ENCODE measurements at regions not wholly inside any gene's neighbourhood (a gene's known extent, or its start where the extent isn't known, plus 50 kb on each side); places are given as distances from the start of the nearest gene placed in this dataset.
A peak's percentile ranks its signal among the peaks of the same experiment; 100 is the strongest.
"Not testable (repeated sequence)": the region's sequence is repeated elsewhere in the genome, so short reads cannot be mapped to it uniquely, and the experiment has no call there.

GRCh38 chr5:116769953-116770352, 195.3 kb upstream of the SEMA6A start:
- DNase-seq (ENCODE audit: low spot score); FAIRE-seq: not testable (repeated sequence)

- FAIRE-seq (no peak), DNase-seq (ENCODE audit: low spot score) (no peak)
These were observed 194.8 kb upstream of the SEMA6A start for GRCh38 chr5:116769470-116769869.

- DNase-seq (ENCODE audit: low spot score) = peak; percentile 87
- peak; percentile 88 for FAIRE-seq
These were observed 191.9 kb upstream of the SEMA6A start for GRCh38 chr5:116766470-116766947.

- DNase-seq (ENCODE audit: low spot score) (no peak), FAIRE-seq (no peak)
These were observed 190.8 kb upstream of the SEMA6A start for GRCh38 chr5:116765441-116765840.

GRCh38 chr5:116764941-116765340, 190.3 kb upstream of the SEMA6A start:
- FAIRE-seq (no peak), DNase-seq (ENCODE audit: low spot score) (no peak)

DNA sequence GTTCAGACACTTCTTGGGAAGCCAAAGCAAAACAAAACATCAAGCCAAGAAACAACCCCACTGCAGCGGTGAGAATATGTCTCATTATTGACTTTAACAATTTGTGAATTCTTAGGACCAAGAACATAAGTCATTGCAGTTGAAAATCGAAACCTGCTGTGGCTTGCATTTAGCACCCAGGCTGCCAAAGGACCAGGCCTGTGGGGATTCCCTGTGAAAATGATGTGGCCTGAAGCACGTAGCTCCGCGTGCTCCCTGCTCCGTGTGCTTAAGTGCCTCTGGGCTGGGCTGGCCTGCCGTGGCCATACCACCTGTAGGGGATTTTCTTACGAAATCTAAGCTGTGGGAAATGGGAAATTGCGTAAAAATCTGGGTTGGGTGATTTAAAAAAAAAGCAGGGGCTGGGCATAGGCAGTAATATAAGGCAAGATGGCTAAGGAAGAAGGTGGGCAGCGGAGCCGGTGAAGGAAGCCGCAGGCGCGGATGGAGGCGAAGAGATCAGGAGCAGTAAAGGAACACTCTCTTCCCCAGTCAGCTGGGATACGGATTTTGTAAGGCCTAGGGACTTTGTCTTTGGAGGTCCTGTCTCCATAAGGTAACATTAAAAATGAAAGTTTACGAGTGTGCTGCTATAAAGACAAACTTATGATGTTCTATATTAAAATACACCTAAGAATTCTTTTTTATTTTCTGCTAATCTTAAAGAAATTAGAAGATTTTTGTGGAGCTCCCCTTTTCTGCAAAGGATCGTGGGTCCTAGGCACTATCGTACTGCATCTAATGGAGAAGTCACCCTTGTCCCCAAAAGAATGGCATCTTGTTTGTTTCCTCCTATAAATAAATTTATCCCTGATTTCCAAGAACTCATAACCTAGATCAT, 189.6 kb upstream of the SEMA6A start:
- no peak for FAIRE-seq
- no peak for DNase-seq (ENCODE audit: low spot score)

GRCh38 chr5:116759860-116760640, 185.4 kb upstream of the SEMA6A start:
- DNase-seq (ENCODE audit: low spot score) = no peak
- FAIRE-seq = no peak

GRCh38 chr5:116757326-116757725, 182.7 kb upstream of the SEMA6A start:
- DNase-seq (ENCODE audit: low spot score) (no peak), FAIRE-seq (no peak)

GRCh38 chr5:116756531-116756930, 181.9 kb upstream of the SEMA6A start:
- no peak for DNase-seq (ENCODE audit: low spot score)
- no peak for FAIRE-seq

DNA sequence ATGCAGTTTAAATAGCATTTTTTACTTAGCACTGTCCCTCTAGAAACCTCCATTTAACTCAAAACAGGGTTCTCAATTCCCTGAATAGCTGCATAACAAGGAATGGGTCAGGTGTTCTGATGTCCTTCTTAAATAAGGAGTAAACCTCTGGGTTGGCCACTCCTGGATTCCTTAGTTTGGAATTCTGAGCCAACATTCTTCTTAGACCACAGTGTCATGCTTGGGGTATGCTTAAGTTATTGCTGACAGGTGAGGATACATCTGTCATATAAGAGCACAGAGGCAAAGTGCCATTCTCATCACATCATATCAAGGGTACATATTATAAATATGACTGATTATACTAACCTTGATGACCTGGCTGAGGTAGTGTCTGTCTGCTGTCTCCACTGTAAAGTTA, 179.9 kb upstream of the SEMA6A start:
- FAIRE-seq (no peak), DNase-seq (ENCODE audit: low spot score) (no peak)

DNA sequence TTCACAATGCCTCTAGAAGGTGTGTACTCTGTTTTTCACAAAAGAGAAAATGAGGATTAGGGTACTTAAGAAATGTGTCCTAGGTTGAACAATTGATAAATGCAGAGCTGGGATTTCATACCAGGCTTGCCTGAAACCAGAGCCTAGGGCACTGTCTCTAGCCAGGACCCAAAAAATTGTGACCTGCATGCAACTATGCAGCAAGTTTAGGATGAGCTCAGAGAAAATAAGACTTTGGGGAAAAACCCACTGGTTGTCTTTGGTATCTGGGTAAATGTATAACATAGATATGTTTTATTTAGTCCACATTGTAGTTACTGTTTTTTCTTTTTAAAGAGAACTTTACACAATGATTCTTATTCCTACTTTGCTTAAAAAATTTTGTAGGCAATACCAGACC, 177.1 kb upstream of the SEMA6A start:
- no peak for FAIRE-seq

DNA sequence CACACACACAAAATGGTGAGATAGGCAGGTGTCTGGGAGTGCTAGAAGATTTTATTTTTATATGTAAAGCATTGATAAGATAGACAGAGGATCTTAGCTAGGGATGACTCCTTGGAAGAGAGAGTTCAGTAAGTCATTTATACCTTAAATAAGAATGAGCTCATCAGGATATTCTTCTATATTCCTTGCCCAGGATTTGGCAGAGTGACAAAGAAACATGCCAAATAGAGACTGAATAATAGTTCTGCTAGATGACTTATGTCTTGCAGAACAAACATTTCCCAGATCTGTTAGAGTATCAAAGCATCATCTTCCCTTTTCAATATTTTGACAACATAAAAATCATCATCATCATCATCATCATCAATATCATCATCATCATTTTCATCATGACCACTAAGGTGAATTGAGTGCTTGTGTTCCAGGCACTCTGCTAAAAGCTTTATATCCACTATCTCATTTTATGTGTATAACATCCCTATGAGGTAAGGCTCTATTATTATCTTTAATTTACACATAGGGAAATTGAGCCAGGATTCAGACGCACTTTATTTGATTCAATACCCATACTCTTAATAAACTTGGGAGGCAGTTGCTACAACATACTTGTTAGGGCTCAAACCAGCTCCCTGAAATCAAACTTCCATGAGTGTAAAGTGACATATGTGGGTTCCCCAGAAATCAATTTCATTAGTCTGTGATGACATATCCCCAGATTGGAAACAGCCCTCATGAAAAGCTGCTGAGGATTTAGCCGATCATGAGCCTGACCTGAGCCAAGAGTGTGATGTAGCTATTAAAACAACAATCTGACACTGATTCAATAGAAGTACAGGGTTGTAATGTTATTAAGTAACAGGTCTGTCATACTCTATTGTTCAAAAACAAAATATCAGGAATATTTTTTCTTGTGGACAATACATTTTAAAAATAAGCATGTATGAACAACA, 176.3 kb upstream of the SEMA6A start:
- DNase-seq (ENCODE audit: low spot score) (no peak), FAIRE-seq (no peak)

More for the DNA sequence above, 177.1 kb upstream of the SEMA6A start:
- no peak for DNase-seq (ENCODE audit: low spot score)

DNA sequence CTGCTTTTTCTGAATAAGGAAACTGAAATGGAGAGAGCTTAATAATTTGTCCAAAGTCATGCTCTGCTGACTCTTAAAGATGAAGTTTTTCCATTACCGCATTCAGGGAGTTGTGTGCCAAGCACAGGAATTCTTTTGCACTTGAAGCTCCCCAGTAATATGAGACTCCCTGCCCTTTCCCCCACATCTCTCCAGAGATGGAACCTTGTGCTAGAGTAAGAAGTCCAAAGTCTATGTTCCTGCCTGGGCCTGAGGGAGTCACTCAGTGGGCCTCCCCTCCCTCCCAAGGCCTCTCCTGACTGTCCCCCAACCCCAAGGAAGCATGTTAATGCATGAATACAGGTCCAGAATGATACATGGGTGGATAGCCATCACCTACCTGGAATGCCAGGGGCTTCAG, 173.3 kb upstream of the SEMA6A start:
- FAIRE-seq (peak; percentile 8), DNase-seq (ENCODE audit: low spot score) (no peak)

GRCh38 chr5:116746668-116747067, 172.0 kb upstream of the SEMA6A start:
- no peak for DNase-seq (ENCODE audit: low spot score)
- no peak for FAIRE-seq

DNA sequence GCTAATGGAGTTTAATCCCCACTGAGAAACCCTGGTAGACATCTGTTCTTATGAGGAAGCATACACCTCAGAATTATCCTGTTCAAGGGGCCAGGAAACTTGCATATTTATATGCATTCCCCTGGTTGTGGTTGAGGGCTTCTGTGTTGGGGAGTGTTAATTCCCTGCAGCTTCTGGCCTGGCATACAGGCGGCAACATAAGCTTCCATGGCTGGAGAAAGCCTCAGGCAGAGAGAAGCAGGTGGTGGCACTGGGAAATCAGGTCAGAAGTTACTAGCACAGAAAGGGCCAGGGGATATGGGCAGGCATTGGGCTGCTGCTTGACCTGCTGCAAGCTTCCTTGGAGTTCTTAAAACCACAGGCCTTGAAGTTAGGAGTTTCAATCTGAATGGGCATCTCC, 166.1 kb upstream of the SEMA6A start:
- no peak for DNase-seq (ENCODE audit: low spot score)

GRCh38 chr5:116739571-116739970, 164.9 kb upstream of the SEMA6A start:
- FAIRE-seq (no peak), DNase-seq (ENCODE audit: low spot score) (no peak)

More for the DNA sequence above, 166.1 kb upstream of the SEMA6A start:
- FAIRE-seq = no peak

GRCh38 chr5:116738615-116739261, 164.1 kb upstream of the SEMA6A start:
- DNase-seq (ENCODE audit: low spot score) = no peak
- no peak for FAIRE-seq

DNA sequence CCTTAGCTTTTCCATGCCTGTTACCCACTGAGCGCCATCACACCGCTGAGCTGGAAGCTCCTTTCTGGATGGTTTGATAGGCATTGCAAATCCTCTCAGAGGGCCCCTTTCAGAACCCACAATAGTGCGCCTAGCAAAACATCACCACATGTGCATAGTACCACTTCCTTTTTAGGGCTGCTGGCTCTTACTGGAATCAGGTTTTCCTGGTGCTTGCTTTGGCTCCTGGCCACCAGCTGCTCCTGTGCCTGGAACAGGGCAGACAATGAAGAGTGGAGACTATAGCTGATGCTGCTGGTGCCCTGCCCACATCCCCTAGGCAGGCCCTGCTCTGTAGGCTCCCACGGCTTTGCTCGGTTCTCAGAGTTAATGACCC, 163.6 kb upstream of the SEMA6A start:
- no peak for DNase-seq (ENCODE audit: low spot score)
- FAIRE-seq = no peak

DNA sequence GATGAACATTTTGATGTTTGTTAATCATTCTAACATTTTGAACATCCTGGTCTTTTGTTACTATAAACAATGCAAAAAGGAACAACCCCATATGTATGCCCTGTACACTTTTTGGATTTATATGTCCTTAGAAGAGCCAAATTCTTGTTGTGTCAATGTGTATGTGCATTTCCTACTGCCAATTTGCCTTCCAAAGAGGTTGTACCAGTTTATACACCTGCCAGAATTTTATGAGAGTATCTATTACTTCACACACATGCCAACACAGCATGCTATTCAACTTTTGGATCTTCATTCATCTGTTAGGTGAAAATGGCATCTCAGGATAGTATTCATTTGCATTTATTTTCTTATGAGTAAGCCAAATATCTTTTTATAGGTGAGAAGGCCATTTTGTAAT, 162.0 kb upstream of the SEMA6A start:
- DNase-seq (ENCODE audit: low spot score) (no peak), FAIRE-seq (no peak)

Data from RCC 7860 (cell line).